Loucy (cell line): ENCODE measurements at regions not wholly inside any gene's neighbourhood (a gene's known extent, or its start where the extent isn't known, plus 50 kb on each side); places are given as distances from the start of the nearest gene placed in this dataset.

Experiments
- CTCF ChIP-seq: fragments of 200-600 bp; sonication (generic); conservative IDR thresholded peaks from 2 replicates; pipeline ENCODE4 v1.5.1; 2014; ENCODE audit warnings: mild to moderate bottlenecking, antibody characterized with exemption, low read length
- EZH2phosphoT487 ChIP-seq: fragments of 200-600 bp; IDR thresholded peaks from 2 replicates; pipeline ENCODE4 v1.6.1; 2018; ENCODE audit warnings: antibody characterized with exemption, mild to moderate bottlenecking, moderate library complexity, borderline replicate concordance

GRCh38 chr7:156071612-156072011 lies 259.3 kb upstream of the SHH start:
- no peak for TF ChIP-seq CTCF
- no peak for TF ChIP-seq EZH2phosphoT487
